Endothelial cell (in vitro differentiated cells): ENCODE measurements at regions not wholly inside any gene's neighbourhood (a gene's known extent, or its start where the extent isn't known, plus 50 kb on each side); places are given as distances from the start of the nearest gene placed in this dataset.

Experiments
- DNase-seq: peaks from one replicate; pipeline ENCODE4 v3.0.0; 2021; ENCODE audit warnings: low spot score
- H3K27ac Mint-ChIP-seq: one replicate; pipeline ENCODE4 v1.8.0; 2021; ENCODE audit warnings: mixed read lengths, inconsistent platforms; ENCODE audit not compliant: unreplicated experiment
- H3K27me3 Mint-ChIP-seq: one replicate; pipeline ENCODE4 v1.8.0; 2021; ENCODE audit warnings: mild to moderate bottlenecking, moderate library complexity, mixed read lengths, inconsistent platforms; ENCODE audit not compliant: unreplicated experiment
- H3K36me3 Mint-ChIP-seq: one replicate; pipeline ENCODE4 v1.8.0; 2021; ENCODE audit warnings: mild to moderate bottlenecking, low read depth, mixed read lengths, inconsistent platforms; ENCODE audit not compliant: unreplicated experiment
- H3K4me1 Mint-ChIP-seq: one replicate; pipeline ENCODE4 v1.8.0; 2021; ENCODE audit warnings: mild to moderate bottlenecking, mixed read lengths, inconsistent platforms; ENCODE audit not compliant: unreplicated experiment
- H3K4me3 Mint-ChIP-seq: one replicate; pipeline ENCODE4 v1.8.0; 2021; ENCODE audit warnings: mild to moderate bottlenecking, mixed read lengths, inconsistent platforms; ENCODE audit not compliant: unreplicated experiment
- H3K9me3 Mint-ChIP-seq: one replicate; pipeline ENCODE4 v1.8.0; 2021; ENCODE audit warnings: mixed read lengths, inconsistent platforms; ENCODE audit not compliant: unreplicated experiment
- TF ChIP-seq, protein P1 (sequence below): fragments of 200-600 bp; sonication (generic); IDR thresholded peaks from one replicate; pipeline ENCODE4 v1.5.0; 2021; ENCODE audit warnings: antibody characterized with exemption; ENCODE audit not compliant: unreplicated experiment

DNA sequence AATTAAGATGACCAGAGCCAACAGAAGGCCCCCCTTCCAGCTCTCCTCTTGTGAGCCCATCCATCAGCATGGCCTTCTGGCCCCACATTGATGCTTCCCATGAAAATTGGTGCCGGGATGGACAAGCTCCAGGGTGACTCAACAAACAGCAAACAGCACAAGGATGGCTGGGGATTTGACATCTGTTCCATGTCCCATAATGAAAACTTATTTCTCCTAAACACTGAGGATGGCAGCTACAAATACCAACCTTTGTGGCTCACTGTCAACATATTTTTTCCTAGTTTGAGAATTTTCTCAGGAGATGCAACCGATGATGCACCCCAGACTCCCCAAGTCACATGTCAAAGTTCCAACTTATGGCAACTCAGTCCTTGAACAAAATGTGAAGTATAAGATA is 169.6 kb upstream of the SIX2 start:
- no peaks in the 10 kb centered on the region for H3K36me3 Mint-ChIP-seq
- TF ChIP-seq, protein P1, sequence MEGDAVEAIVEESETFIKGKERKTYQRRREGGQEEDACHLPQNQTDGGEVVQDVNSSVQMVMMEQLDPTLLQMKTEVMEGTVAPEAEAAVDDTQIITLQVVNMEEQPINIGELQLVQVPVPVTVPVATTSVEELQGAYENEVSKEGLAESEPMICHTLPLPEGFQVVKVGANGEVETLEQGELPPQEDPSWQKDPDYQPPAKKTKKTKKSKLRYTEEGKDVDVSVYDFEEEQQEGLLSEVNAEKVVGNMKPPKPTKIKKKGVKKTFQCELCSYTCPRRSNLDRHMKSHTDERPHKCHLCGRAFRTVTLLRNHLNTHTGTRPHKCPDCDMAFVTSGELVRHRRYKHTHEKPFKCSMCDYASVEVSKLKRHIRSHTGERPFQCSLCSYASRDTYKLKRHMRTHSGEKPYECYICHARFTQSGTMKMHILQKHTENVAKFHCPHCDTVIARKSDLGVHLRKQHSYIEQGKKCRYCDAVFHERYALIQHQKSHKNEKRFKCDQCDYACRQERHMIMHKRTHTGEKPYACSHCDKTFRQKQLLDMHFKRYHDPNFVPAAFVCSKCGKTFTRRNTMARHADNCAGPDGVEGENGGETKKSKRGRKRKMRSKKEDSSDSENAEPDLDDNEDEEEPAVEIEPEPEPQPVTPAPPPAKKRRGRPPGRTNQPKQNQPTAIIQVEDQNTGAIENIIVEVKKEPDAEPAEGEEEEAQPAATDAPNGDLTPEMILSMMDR: no peak
- no peak overlapping the region for H3K27ac Mint-ChIP-seq
- H3K4me1 Mint-ChIP-seq: no peaks in the 10 kb centered on the region
- H3K4me3 Mint-ChIP-seq: no peak overlapping the region
- H3K9me3 Mint-ChIP-seq: no peaks in the 10 kb centered on the region
- DNase-seq: no peak
- no peaks in the 10 kb centered on the region for H3K27me3 Mint-ChIP-seq

DNA sequence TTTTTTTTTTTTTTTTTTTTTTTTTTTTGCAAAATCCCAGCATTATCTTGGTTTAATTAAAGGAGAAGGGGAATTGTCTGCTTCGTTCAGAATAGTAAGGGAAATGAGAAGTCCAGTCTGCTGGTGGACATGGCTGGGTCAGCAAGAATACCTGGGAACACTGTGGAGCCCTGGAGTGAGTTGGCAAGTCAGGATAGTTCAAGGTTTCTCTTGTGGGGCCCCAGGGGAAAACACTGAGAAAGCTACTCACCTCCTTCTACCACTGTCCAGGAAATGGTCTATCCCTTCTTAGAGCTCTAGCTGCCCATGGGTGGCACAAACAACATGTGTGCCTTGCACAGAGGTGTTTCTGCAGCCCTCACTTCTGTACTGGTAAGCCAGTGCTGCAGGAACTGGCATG is 169.1 kb upstream of the SIX2 start:
- no peak for DNase-seq
- no peak overlapping the region for H3K27ac Mint-ChIP-seq
- TF ChIP-seq, protein P1: no peak
- no peak overlapping the region for H3K4me3 Mint-ChIP-seq
- H3K4me1 Mint-ChIP-seq: no peaks in the 10 kb centered on the region
- H3K9me3 Mint-ChIP-seq: no peaks in the 10 kb centered on the region
- no peaks in the 10 kb centered on the region for H3K36me3 Mint-ChIP-seq
- H3K27me3 Mint-ChIP-seq: no peaks in the 10 kb centered on the region

DNA sequence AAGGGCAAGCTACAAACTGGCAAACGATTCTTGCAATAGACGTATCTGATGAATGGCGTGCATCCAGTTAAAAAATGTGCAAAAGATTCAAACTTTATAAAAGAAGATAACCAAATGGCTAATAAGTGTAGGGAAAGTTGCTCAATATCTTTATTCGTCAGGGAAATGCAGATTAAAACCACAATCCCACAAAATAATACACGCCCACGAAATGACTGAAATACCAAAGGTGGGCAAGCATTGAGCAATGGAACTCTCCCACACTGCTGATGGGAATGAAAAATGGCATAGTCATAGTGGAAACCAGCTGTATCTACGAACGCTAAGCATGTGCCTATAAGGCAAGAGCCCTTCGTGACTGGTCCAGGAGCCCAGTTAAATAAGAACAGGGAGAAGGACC is 168.6 kb upstream of the SIX2 start:
- H3K9me3 Mint-ChIP-seq: no peaks in the 10 kb centered on the region

DNA sequence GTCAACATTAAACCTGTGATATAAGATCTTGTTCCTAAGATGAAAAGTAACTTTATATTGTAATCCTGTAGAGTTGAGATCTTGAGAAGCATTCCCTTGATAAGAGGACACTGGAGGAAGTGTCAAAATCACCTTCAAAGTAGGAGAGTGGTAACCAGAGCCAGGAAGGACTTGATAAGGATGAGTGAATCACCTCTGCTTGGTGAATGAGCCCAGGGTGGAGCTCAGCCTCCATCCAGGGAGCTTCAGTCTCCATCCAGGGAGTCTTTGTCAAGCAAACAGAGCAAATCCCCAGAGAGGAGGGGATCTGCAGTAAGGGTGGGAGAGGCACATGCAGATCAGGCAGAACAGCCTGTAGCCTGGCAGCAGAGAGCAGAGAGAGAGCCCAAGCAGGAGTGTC is 167.1 kb upstream of the SIX2 start:
- no peak for DNase-seq
- Mint-ChIP-seq H3K27me3 (peaks cover 1% of the 10 kb centered on the region), H3K4me3 (no peak overlapping the region), H3K27ac (no peak overlapping the region), H3K9me3 (no peaks in the 10 kb centered on the region), H3K4me1 (no peaks in the 10 kb centered on the region), H3K36me3 (no peaks in the 10 kb centered on the region)
- TF ChIP-seq, protein P1: no peak

More for the DNA sequence above, 168.6 kb upstream of the SIX2 start:
- no peaks in the 10 kb centered on the region for H3K4me1 Mint-ChIP-seq
- H3K27ac Mint-ChIP-seq: no peak overlapping the region
- no peaks in the 10 kb centered on the region for H3K27me3 Mint-ChIP-seq
- no peaks in the 10 kb centered on the region for H3K36me3 Mint-ChIP-seq
- no peak for DNase-seq
- TF ChIP-seq, protein P1: no peak
- H3K4me3 Mint-ChIP-seq: no peak overlapping the region

DNA sequence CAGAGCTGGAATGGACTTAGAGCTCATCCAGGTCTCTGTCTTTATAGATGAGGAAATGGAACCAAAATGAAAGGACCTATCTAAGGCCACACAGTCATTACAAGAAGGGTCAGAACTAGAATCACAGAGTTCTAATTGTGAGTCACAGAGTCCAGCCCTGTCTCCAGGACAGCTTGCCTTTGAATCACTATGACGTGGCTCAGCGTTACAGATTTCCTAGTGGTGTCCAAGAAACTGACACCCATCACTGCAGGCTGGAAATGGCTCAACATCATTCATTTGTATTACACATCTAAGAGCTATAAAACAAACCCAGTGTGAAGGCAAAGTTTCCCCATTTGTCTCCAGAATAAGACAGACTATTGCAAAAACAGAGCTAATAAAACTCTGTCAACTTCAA is 164.3 kb upstream of the SIX2 start:
- Mint-ChIP-seq H3K9me3 (no peaks in the 10 kb centered on the region), H3K4me3 (no peak overlapping the region), H3K36me3 (no peaks in the 10 kb centered on the region), H3K27me3 (peaks cover 3% of the 10 kb centered on the region), H3K4me1 (peaks cover 9% of the 10 kb centered on the region), H3K27ac (no peak overlapping the region)
- TF ChIP-seq, protein P1: no peak
- DNase-seq: no peak
